ENCODE measurements at regions not wholly inside any gene's neighbourhood (a gene's known extent, or its start where the extent isn't known, plus 50 kb on each side); places are given as distances from the start of the nearest gene placed in this dataset.
"Not testable (repeated sequence)": the region's sequence is repeated elsewhere in the genome, so short reads cannot be mapped to it uniquely, and the experiment has no call there.

DNA sequence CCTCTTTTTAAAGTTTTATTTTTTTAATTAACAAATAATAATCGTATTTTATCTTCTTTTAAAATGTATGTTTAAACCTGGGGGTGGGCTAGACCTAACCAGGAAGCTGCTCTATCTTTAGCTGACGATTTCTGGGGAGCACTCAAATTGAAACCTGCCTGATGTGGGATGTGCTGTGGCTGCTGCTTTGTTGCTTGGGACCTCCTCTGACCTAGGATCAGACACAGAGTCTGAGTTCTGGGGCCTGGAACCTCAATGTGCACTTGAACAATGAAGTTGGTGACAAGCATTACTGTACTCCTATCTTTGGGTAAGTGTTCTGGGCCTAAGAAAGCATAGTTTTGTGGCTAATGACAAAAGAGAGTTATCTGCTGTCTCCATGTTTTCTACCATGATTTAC lies 386.7 kb downstream of the DAD1 start:
- H3K27ac ChIP-seq: no peak overlapping the region
- H3K4me3 ChIP-seq: no peak overlapping the region
- no peak for DNase-seq (ENCODE audit: low spot score)
- TF ChIP-seq, protein P1, sequence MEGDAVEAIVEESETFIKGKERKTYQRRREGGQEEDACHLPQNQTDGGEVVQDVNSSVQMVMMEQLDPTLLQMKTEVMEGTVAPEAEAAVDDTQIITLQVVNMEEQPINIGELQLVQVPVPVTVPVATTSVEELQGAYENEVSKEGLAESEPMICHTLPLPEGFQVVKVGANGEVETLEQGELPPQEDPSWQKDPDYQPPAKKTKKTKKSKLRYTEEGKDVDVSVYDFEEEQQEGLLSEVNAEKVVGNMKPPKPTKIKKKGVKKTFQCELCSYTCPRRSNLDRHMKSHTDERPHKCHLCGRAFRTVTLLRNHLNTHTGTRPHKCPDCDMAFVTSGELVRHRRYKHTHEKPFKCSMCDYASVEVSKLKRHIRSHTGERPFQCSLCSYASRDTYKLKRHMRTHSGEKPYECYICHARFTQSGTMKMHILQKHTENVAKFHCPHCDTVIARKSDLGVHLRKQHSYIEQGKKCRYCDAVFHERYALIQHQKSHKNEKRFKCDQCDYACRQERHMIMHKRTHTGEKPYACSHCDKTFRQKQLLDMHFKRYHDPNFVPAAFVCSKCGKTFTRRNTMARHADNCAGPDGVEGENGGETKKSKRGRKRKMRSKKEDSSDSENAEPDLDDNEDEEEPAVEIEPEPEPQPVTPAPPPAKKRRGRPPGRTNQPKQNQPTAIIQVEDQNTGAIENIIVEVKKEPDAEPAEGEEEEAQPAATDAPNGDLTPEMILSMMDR (IDR thresholded peaks at IDR 0.05): no peak

- no peak for DNase-seq (ENCODE audit: low spot score)
- no peak overlapping the region for H3K27ac ChIP-seq
- TF ChIP-seq, protein P1 (IDR thresholded peaks at IDR 0.05): peak; percentile 32
- no peak overlapping the region for H3K4me3 ChIP-seq
Observed at GRCh38 chr14:22200977-22201605, 387.9 kb downstream of the DAD1 start.

DNA sequence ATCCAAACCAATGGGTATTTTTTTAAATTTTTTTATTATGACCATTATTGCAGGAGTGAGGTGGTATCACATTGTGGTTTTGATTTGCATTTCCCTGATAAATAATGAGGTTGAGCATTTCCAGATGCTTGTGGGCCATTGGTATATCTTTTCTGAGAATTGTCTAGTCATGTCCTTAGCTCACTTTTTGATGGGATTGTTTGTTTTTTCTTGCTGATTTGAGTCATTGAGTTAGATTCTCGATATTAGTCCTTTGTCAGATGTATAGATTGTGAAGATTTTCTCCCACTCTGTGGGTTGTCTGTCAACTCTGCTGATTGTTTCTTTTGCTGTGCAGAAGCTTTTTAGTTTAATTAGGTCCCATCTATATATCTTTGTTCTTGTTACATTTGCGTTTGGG lies 388.9 kb downstream of the DAD1 start:
- not testable (repeated sequence) for H3K27ac ChIP-seq; H3K4me3 ChIP-seq; DNase-seq (ENCODE audit: low spot score)

DNA sequence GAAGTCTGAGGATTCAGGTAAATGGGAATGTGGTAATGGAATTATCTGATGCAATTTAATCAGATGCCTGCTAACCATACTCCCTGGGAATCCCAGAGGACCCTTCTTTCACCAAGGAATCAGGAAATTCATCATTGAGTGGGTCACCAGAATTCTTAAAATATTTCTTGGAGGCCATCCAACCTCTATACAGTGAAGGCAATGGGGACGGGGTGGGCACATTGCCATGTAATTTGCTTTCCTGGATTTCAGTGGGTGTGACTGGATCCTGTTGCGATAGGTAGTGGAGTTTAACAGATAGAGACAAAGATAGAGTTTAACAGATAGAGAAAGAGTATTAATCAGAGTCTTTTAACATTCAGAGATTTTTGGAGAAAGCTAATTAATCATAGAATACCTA lies 394.4 kb downstream of the DAD1 start:
- TF ChIP-seq, protein P1 (IDR thresholded peaks at IDR 0.05): no peak
- Histone ChIP-seq H3K27ac (no peak overlapping the region), H3K4me3 (no peak overlapping the region)
- DNase-seq (ENCODE audit: low spot score): no peak

- H3K27ac ChIP-seq: no peak overlapping the region
- no peak for DNase-seq (ENCODE audit: low spot score)
- TF ChIP-seq, protein P1 (IDR thresholded peaks at IDR 0.05): no peak
Observed at GRCh38 chr14:22190411-22191191, 398.4 kb downstream of the DAD1 start.

GRCh38 chr14:22189881-22190280 lies 399.1 kb downstream of the DAD1 start:
- H3K27ac ChIP-seq: no peak overlapping the region
- TF ChIP-seq, protein P1 (IDR thresholded peaks at IDR 0.05): no peak
- H3K4me3 ChIP-seq: no peak overlapping the region
- DNase-seq (ENCODE audit: low spot score): no peak

More at GRCh38 chr14:22190411-22191191, 398.4 kb downstream of the DAD1 start:
- no peak overlapping the region for H3K4me3 ChIP-seq

DNA sequence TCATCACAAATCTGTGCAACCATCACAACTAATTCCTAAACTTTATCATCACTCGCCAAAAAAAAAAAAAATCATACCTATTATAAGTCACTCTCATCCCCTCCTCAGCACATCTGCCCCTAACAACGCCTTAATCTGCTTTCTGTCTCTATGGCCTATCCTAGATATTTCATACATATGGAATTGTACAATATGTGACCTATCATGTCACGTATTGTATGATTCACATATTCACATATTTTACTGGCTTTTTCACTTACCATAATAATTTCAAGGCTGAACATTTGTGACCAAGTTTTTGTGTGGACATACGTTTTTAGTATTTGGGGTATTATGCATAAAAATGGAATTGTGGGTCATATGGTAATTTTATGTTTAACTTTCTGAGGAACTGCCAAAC lies 400.7 kb downstream of the DAD1 start:
- TF ChIP-seq, protein P1 (IDR thresholded peaks at IDR 0.05): no peak
- no peak overlapping the region for H3K27ac ChIP-seq
- H3K4me3 ChIP-seq: no peak overlapping the region
- no peak for DNase-seq (ENCODE audit: low spot score)
